ENCODE measurements at regions not wholly inside any gene's neighbourhood (a gene's known extent, or its start where the extent isn't known, plus 50 kb on each side); places are given as distances from the start of the nearest gene placed in this dataset.
"Not testable (repeated sequence)": the region's sequence is repeated elsewhere in the genome, so short reads cannot be mapped to it uniquely, and the experiment has no call there.

GRCh38 chr21:5121849-5122248, 5399.5 kb upstream of the TPTE start:
- not testable (repeated sequence) for TF ChIP-seq CTCF (conservative IDR thresholded peaks at IDR 0.05 in 1 of 2, IDR thresholded peaks at IDR 0.05 in 1 of 2; ENCODE audit: low read depth in 1 of 2, low read length in 2 of 2); EZH2 (IDR thresholded peaks at IDR 0.05; ENCODE audit: low read length, missing control alignments)
